ENCODE measurements at regions not wholly inside any gene's neighbourhood (a gene's known extent, or its start where the extent isn't known, plus 50 kb on each side); places are given as distances from the start of the nearest gene placed in this dataset.
A peak's percentile ranks its signal among the peaks of the same experiment; 100 is the strongest.

DNA sequence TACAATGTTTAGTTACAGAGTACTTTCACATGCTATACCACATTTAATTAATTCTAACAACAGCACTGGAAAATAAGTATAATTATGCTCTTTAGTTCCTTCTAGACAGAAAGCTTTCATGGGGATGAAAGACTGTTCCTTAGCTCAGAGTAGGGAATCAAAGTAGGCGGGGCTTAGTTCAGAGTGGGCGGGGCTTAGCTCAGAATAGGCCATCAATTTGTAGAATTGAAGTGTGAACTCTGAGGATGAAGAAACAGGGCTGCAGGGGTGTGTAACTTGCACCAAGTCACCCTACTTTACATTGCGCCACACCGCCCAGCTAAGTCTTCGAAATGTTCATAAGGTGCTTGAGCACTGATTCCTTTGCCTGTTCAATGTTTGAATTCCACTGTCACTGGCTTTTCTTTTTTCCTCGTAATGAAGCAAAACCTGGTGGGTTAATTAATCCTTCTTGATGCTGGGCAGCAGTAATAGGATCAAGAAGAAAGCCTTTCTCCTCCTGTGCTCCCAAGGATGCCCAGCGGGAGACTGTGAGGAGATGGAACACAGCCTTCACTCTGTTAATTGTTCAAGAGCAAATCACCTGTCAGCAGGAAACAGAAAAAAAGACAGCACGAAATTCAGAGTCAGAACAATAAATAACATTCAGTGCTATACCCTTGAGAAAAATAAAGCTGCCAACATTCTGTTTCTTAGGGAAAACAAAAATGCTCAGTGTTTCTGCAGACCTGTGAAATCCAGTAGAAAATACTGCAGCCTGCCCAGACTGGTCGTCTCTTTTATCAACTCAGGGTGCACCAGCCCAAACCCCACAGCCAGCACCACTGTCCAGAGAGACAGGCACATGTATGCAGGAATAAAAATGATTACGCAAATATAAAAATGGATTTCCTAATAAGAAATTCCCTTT lies 66.5 kb upstream of the CAMK1G start:
- POLR2A ChIA-PET, result no interaction called here
- TF ChIP-seq, protein P1, sequence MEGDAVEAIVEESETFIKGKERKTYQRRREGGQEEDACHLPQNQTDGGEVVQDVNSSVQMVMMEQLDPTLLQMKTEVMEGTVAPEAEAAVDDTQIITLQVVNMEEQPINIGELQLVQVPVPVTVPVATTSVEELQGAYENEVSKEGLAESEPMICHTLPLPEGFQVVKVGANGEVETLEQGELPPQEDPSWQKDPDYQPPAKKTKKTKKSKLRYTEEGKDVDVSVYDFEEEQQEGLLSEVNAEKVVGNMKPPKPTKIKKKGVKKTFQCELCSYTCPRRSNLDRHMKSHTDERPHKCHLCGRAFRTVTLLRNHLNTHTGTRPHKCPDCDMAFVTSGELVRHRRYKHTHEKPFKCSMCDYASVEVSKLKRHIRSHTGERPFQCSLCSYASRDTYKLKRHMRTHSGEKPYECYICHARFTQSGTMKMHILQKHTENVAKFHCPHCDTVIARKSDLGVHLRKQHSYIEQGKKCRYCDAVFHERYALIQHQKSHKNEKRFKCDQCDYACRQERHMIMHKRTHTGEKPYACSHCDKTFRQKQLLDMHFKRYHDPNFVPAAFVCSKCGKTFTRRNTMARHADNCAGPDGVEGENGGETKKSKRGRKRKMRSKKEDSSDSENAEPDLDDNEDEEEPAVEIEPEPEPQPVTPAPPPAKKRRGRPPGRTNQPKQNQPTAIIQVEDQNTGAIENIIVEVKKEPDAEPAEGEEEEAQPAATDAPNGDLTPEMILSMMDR (IDR thresholded peaks at IDR 0.05; ENCODE audit: insufficient read depth, low read length, missing control alignments), result no peak
- no peak for DNase-seq (ENCODE audit: low read depth, low spot score)
- CTCF ChIA-PET, result interaction anchor here (0.6 to 5.8 kb wide), 5 partner anchors 10 to 315 kb away, joined by 3 to 41 read pairs (median 6); no protein-coding TSS in a partner anchor
- H3K4me3 ChIP-seq (ENCODE audit: low read depth, low read length), result no peak overlapping the region

DNA sequence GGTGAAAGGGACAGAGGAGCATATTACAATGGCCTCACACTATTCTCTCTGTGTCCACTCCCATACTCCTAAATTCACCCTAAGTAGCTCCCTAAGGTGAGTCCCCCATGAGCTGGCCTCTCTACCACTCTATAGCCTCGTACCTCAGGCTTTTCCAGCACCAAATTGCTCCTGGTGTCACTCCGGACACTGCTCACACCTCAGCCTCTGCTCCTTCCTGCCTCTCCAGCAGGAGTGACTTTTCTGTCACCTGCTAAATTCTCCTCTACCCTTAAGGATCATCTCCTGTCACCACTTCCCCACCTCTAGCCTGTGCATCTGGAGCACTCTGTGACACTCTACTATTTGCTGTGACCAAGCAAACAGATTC lies 65.8 kb upstream of the CAMK1G start:
- no peak overlapping the region for H3K4me3 ChIP-seq (ENCODE audit: low read depth, low read length)
- TF ChIP-seq, protein P1 (IDR thresholded peaks at IDR 0.05; ENCODE audit: insufficient read depth, low read length, missing control alignments), result no peak
- DNase-seq (ENCODE audit: low read depth, low spot score), result no peak
- CTCF ChIA-PET, result no interaction called here
- POLR2A ChIA-PET, result no interaction called here

DNA sequence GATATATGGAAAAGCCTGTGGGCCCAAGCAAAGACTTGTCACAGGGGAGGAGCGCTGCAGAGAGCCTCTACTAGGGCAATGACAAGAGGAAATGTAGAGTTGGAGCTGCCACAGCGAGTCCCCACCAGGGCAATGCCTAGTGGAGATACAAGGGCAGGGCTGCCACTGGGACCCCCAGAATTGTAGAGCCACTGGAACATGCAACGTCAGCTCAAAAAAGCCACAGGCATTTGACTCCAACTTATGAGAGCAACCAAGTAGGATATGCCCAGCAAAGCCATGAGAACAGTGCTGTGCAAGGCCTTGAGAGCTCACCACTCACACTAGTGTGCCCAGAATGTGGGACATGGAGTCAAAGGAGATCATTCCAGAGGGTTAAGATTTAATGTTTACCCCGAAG lies 63.7 kb upstream of the CAMK1G start:
- H3K4me3 ChIP-seq (ENCODE audit: low read depth, low read length), result no peak overlapping the region
- ChIA-PET CTCF (interaction anchor here (0.8 kb wide), 1 partner anchor 867 kb away, joined by 3 read pairs; no protein-coding TSS in a partner anchor), POLR2A (no interaction called here)
- TF ChIP-seq, protein P1 (IDR thresholded peaks at IDR 0.05; ENCODE audit: insufficient read depth, low read length, missing control alignments), result no peak
- DNase-seq (ENCODE audit: low read depth, low spot score), result no peak

DNA sequence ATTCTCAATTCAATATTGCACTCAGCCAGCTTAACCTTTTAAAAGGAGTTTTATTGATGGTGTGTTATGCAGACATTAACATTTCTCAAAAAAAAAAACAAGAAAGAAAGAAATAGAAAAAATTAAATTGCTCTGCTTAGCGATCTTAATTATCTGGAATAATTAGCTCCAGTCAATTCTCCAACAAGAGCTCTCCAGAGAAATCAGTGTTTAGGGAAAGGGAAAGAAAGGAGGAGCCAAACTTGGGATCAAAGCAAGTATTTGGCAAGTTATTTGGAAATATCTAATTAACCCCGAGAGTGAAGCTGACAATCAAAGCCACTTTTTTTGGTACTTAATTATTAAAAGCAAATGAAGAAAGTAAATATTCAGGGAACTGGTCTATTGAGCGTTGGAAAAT lies 60.7 kb upstream of the CAMK1G start:
- POLR2A ChIA-PET, result no interaction called here
- CTCF ChIA-PET, result interaction anchor here (1.2 to 2.7 kb wide), 2 partner anchors 10 to 274 kb away, joined by 4 to 10 read pairs; no protein-coding TSS in a partner anchor
- DNase-seq (ENCODE audit: low read depth, low spot score), result no peak
- no peak overlapping the region for H3K4me3 ChIP-seq (ENCODE audit: low read depth, low read length)
- TF ChIP-seq, protein P1 (IDR thresholded peaks at IDR 0.05; ENCODE audit: insufficient read depth, low read length, missing control alignments), result no peak

DNA sequence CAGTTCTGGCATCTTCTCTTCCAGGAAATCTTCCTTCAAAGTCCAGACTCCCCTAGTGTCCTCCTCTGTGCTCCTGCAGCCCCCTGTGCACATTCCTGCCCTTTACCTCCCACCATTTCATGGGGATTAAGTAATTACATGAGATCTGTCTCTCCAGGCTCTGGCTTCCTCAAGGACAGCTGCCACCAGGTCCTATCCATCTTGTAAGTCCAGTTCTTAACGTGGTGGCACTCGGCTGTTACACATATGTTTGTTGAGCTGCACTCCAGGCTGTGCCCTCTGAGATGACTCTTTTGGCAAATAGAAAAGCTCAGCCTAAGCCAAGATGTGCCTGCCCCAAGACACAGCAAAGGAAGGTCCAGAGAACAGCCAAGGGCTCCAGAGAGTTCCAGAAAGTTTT lies 57.4 kb upstream of the CAMK1G start:
- TF ChIP-seq, protein P1 (IDR thresholded peaks at IDR 0.05; ENCODE audit: insufficient read depth, low read length, missing control alignments), result no peak
- ChIA-PET POLR2A (no interaction called here), CTCF (interaction anchor here (1.1 to 4.5 kb wide), 6 partner anchors 10 to 323 kb away, joined by 3 to 27 read pairs (median 4); no protein-coding TSS in a partner anchor)
- DNase-seq (ENCODE audit: low read depth, low spot score), result no peak
- H3K4me3 ChIP-seq (ENCODE audit: low read depth, low read length), result no peak overlapping the region

DNA sequence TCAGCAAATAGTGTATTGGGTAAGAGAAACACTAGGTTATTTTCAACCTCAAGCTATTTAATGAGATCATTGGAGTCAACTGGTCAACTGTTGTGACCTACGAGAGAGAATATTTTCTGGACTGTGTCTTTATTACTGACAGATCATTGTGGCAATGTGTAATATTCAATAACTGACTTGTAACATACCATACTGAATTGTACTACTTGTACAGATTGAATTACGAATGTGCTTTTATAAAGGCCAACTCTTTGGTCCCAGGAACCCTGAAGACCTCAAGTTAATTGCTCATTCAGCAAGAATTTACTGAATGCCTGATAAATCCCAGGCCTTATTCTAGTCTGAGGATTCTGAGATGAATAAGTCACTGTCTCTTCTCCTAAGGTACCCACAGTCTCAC lies 56.1 kb upstream of the CAMK1G start:
- DNase-seq (ENCODE audit: low read depth, low spot score), result peak; percentile 23

More for the DNA sequence above, 56.1 kb upstream of the CAMK1G start:
- CTCF ChIA-PET, result interaction anchor here (0.6 to 4.5 kb wide), 6 partner anchors 10 to 320 kb away, joined by 3 to 27 read pairs (median 4); no protein-coding TSS in a partner anchor
- TF ChIP-seq, protein P1 (IDR thresholded peaks at IDR 0.05; ENCODE audit: insufficient read depth, low read length, missing control alignments), result no peak
- no peak overlapping the region for H3K4me3 ChIP-seq (ENCODE audit: low read depth, low read length)
- POLR2A ChIA-PET, result no interaction called here

All from AG04449 (cell line).